ENCODE measurements at regions not wholly inside any gene's neighbourhood (a gene's known extent, or its start where the extent isn't known, plus 50 kb on each side); places are given as distances from the start of the nearest gene placed in this dataset.

DNA sequence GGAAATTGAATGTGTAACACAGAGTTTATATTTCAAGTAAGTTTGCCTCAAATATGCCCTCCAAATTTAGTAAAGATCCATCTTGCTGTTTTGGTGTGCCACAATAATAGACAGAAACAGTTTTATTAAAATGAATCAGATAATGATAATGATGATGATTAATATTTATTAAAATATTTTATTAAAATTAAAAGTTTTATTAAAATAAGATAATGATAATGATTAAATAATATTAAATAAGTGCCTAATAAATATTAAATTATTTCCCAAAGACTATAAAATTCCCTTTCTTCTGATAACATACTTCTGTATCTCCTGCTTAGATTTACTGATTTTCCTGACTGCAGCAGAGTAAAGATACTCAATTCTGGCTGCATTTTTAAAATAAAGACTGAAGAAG, 134.5 kb downstream of the PRDM13 start (continued):
- TF ChIP-seq ZFX (IDR thresholded peaks at IDR 0.05) = no peak
- no peak for TF ChIP-seq YY1 (IDR thresholded peaks at IDR 0.05; ENCODE audit: extremely low read depth, insufficient replicate concordance, low read depth, low read length)

- Histone ChIP-seq H3K4me2 (ENCODE audit: low read length) (no peak overlapping the region), H3K9me2 (ENCODE audit: insufficient read depth) (no peaks in the 10 kb centered on the region; the same call in 1 of the 2 replicates), H3K27me3 (ENCODE audit: insufficient read depth, low read length) (no peaks in the 10 kb centered on the region), H3K9me3 (ENCODE audit: control insufficient read depth in 1 of 2, insufficient read depth in 1 of 2, low read depth in 1 of 2, low read length in 2 of 2) (no peaks in the 10 kb centered on the region), H3K27ac (ENCODE audit: low read depth, low read length) (no peak overlapping the region), H2AFZ (ENCODE audit: low read depth, low read length, poor library complexity, severe bottlenecking) (no peak overlapping the region), H3K79me2 (ENCODE audit: insufficient read depth, low read length) (no peaks in the 10 kb centered on the region), H3K9ac (ENCODE audit: low read length) (no peak overlapping the region), H3K4me1 (ENCODE audit: control insufficient read depth in 1 of 2, insufficient read depth in 2 of 2, low read length in 2 of 2) (peaks cover 0 to 8% of the 10 kb centered on the region in 2 experiments; a peak in 2 of 4 replicates), H3K4me3 (replicated peaks in 1 of 2; ENCODE audit: low read depth in 1 of 2, low read length in 2 of 2) (no peak overlapping the region), H3K36me3 (ENCODE audit: control insufficient read depth in 1 of 2, insufficient read depth in 2 of 2, low read length in 2 of 2) (no peaks in the 10 kb centered on the region), H4K20me1 (ENCODE audit: insufficient read depth) (no peaks in the 10 kb centered on the region)
- RAD21 ChIA-PET (ENCODE audit: low non-redundant PET in 1 of 2, low total read pairs in 2 of 2, uncharacterized antibody in 2 of 2, unreplicated experiment in 2 of 2) = no interaction called here
- no TSS peak for BruUV-seq (replicated peaks)
- CTCF ChIA-PET = no interaction called here
- DNase-seq (ENCODE audit: low read depth, low spot score) (no peak), ATAC-seq (no peak)
- POLR2A ChIA-PET = no interaction called here
- TF ChIP-seq, protein P1, sequence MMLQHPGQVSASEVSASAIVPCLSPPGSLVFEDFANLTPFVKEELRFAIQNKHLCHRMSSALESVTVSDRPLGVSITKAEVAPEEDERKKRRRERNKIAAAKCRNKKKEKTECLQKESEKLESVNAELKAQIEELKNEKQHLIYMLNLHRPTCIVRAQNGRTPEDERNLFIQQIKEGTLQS (IDR thresholded peaks at IDR 0.05) = no peak
- no peak for TF ChIP-seq ELF1 (IDR thresholded peaks at IDR 0.05; ENCODE audit: borderline replicate concordance, low read depth)
- no peak for TF ChIP-seq FOSL1 (IDR thresholded peaks at IDR 0.05; ENCODE audit: low read depth)
- no peak for TF ChIP-seq RAD21 (IDR thresholded peaks at IDR 0.05; ENCODE audit: low read depth)
- TF ChIP-seq POLR2A (IDR thresholded peaks at IDR 0.05; ENCODE audit: borderline replicate concordance, extremely low read depth, insufficient read depth, insufficient read length) = no peak
- TF ChIP-seq SRF (IDR thresholded peaks at IDR 0.05; ENCODE audit: low read depth) = no peak
- TF ChIP-seq EZH2 (IDR thresholded peaks at IDR 0.05) = no peak
- no peak for TF ChIP-seq YY1 (IDR thresholded peaks at IDR 0.05; ENCODE audit: extremely low read depth, insufficient replicate concordance, low read depth, low read length)
- no peak for TF ChIP-seq EGR1 (IDR thresholded peaks at IDR 0.05; ENCODE audit: low read depth)
- TF ChIP-seq ZBTB33 (IDR thresholded peaks at IDR 0.05; ENCODE audit: extremely low read depth, insufficient replicate concordance, low read length) = no peak
- no peak for TF ChIP-seq JUND (IDR thresholded peaks at IDR 0.05)
- TF ChIP-seq SP1 (IDR thresholded peaks at IDR 0.05; ENCODE audit: low read depth) = no peak
- no peak for TF ChIP-seq CEBPB (IDR thresholded peaks at IDR 0.05; ENCODE audit: low read depth)
- TF ChIP-seq REST (IDR thresholded peaks at IDR 0.05; ENCODE audit: low read depth) = no peak
- TF ChIP-seq ZFX (IDR thresholded peaks at IDR 0.05) = no peak
- no peak for TF ChIP-seq POLR2AphosphoS5 (IDR thresholded peaks at IDR 0.05; ENCODE audit: low read depth, low read length)
- TF ChIP-seq MAX (IDR thresholded peaks at IDR 0.05) = no peak
- no peak for TF ChIP-seq TCF7L2 (IDR thresholded peaks at IDR 0.05; ENCODE audit: borderline replicate concordance, extremely low read depth, insufficient read depth, insufficient read length)
- intact Hi-C loops (cut with micrococcal nuclease) = no loop called here
Measured at GRCh38 chr6:99743647-99744046, 137.0 kb downstream of the PRDM13 start.

Measured in HCT116 (cell line).